HEK293T (cell line): ENCODE measurements at regions not wholly inside any gene's neighbourhood (a gene's known extent, or its start where the extent isn't known, plus 50 kb on each side); places are given as distances from the start of the nearest gene placed in this dataset.

Experiments
- FOXA1 ChIP-seq: fragments of 450-650 bp; IDR thresholded peaks from 2 replicates; pipeline ENCODE4 v1.6.1; 2016; ENCODE audit warnings: mild to moderate bottlenecking
- FOXM1 ChIP-seq: fragments of 450-650 bp; IDR thresholded peaks from 2 replicates; pipeline ENCODE4 v1.6.1; 2017; ENCODE audit warnings: mild to moderate bottlenecking, borderline replicate concordance
- HDGF ChIP-seq: fragments of 450-650 bp; IDR thresholded peaks from 2 replicates; pipeline ENCODE4 v1.6.1; 2017; ENCODE audit warnings: antibody characterized with exemption, borderline replicate concordance
- L3MBTL2 ChIP-seq: fragments of 450-650 bp; conservative IDR thresholded peaks from 2 replicates; pipeline ENCODE4 v1.6.1; 2016; ENCODE audit warnings: mild to moderate bottlenecking
- LEF1 ChIP-seq: fragments of 450-650 bp; IDR thresholded peaks from 2 replicates; pipeline ENCODE4 v1.6.1; 2017; ENCODE audit warnings: mild to moderate bottlenecking, borderline replicate concordance
- TARDBP ChIP-seq: fragments of 450-650 bp; IDR thresholded peaks from 2 replicates; pipeline ENCODE4 v1.6.1; 2016
- TF ChIP-seq, protein P1 (sequence below): fragments of 450-650 bp; IDR thresholded peaks from 2 replicates; pipeline ENCODE4 v1.6.1; 2016

GRCh38 chr15:37881237-37882013, 53.0 kb upstream of the TMCO5A start:
- TF ChIP-seq HDGF, result no peak
- TF ChIP-seq LEF1, result no peak
- TF ChIP-seq, protein P1, sequence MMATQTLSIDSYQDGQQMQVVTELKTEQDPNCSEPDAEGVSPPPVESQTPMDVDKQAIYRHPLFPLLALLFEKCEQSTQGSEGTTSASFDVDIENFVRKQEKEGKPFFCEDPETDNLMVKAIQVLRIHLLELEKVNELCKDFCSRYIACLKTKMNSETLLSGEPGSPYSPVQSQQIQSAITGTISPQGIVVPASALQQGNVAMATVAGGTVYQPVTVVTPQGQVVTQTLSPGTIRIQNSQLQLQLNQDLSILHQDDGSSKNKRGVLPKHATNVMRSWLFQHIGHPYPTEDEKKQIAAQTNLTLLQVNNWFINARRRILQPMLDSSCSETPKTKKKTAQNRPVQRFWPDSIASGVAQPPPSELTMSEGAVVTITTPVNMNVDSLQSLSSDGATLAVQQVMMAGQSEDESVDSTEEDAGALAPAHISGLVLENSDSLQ, result no peak
- TF ChIP-seq FOXA1, result no peak
- TF ChIP-seq L3MBTL2, result no peak
- no peak for TF ChIP-seq TARDBP
- no peak for TF ChIP-seq FOXM1
